ENCODE measurements at regions not wholly inside any gene's neighbourhood (a gene's known extent, or its start where the extent isn't known, plus 50 kb on each side); places are given as distances from the start of the nearest gene placed in this dataset.

GRCh38 chrX:140848800-140849199 lies 139.2 kb downstream of the LINC00632 start:
- DNase-seq (ENCODE audit: low read depth in 2 of 2): no peak

DNA sequence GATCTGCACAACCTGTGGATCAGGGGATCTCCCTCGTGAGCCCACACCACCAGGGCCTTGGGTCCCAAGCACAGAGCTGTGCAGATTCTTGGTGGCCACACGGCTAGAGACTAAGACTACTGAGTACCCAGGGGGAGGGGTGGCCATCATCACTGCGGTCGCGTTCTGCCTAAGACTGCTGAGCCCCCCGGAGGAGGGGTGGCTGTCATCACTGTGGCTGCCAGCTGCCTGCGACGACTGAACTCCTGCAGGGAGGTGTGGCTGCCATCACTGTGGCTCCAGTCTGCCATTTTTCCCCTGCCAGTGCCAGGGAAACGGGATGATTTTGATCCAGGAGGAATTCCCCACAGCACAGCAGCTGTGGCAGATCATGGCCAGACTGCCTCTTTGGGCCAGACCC lies 141.7 kb upstream of the SPANXB1 start:
- DNase-seq (ENCODE audit: low read depth in 2 of 2): no peak

GRCh38 chrX:140866446-140866845 lies 135.9 kb upstream of the SPANXB1 start:
- DNase-seq (ENCODE audit: low read depth in 2 of 2): no peak

DNA sequence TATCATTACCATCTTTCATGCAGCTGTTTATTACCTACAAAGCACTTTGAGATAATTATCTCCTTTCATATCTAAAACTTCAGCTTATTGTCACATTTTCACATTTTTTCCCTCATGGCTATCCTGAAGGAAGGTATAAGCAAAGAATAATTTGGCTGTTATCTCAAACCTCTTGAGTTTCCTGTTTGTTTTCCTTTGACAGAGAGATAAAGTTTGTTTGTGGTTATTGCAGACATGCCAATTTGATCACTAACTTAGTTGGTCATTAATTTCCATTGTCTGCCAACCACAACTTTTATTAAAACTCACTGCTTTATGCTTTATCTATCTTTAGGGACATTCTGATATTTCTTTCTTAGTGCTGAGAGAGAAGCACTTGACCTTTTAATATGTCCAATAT lies 89.8 kb upstream of the SPANXB1 start:
- DNase-seq (ENCODE audit: low read depth in 2 of 2): no peak

DNA sequence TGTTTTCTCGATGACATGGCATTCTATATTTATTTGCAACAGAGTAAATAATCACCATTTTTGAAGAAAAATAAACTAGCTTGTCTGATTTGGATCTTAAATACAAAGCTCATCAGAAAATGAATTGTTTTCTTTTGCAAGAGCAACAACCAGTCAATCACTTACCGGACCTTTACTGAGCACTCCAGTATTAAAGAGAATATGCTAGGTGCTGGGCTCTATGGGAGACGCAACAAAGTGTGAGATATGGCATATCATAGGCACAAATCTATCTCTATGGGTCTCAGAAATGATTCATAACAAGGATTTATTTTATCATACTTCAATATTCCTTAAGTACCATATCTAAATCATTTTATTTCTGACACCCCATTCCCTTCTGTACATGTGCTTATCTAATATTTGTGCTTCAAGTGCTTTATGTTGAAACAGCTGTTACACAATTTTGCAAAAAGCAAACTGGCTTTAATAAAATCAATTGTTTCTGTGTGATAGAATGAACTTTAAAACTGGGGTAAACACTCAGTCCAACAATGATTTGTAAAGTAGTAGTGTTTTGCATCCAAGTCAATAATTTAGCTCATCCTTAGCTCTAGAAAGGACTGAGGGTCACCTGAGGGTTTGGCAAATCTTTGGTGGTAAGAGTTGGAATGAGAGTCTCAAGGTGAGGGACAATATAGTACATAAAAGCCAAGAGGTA lies 88.4 kb upstream of the SPANXB1 start:
- no peak for DNase-seq (ENCODE audit: low read depth in 2 of 2)

DNA sequence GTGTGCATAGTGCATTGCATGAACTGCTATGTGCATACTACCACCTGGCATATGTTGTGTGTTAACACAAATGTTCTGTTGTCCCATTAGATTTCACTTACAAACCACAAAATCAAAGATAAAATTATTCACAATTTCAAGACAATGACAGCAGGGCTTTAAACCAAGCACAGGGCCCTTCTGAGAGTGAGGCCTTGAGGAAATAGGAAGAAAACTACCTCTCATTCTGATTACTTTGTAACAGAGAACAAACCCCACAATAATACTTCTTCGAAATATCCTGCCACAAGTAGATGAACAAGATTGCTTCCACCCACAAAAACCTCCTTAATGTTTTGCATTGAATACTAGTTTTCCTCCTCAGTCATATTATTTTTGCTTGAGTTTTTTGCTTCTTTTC lies 85.5 kb upstream of the SPANXB1 start:
- no peak for DNase-seq (ENCODE audit: low read depth in 2 of 2)

DNA sequence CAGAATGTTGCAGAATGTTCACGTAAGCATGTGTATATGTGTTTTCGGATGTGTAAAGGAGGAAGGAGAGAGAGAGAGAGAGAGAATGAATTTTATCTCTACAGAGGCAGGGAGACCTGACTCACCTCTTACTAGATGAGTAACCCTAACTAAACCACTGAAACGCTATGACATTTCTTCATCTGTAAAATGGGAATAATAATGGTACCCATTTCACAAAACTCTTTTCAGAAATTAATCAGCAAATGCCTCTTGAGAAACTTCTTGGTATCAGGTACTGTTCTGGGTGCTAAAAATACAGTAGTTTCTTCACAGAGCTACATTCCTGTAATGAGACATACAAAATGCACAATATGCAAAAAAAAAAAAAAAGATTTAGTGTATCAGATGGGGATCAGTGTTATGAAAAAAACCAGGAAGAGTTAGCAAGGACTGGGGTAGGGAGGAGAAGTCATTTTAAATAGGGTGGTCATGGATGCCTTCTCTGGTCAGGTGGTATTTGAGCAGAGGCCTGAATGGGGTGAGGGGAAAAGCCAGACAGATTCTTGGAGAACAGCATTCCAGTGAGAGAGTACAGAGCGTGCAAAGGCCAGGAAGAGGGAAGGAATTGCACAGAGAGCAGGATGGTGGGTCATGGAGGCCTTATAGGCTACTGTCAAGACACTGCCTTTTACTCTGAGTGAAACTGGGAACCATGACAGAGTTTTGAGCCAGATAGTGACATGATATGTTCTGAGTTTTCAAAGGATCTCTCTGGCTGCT lies 84.9 kb upstream of the SPANXB1 start:
- no peak for DNase-seq (ENCODE audit: low read depth in 2 of 2)

GRCh38 chrX:140918398-140919038 lies 83.9 kb upstream of the SPANXB1 start:
- peak; percentile 2 to 24 for DNase-seq (ENCODE audit: low read depth in 2 of 2)

DNA sequence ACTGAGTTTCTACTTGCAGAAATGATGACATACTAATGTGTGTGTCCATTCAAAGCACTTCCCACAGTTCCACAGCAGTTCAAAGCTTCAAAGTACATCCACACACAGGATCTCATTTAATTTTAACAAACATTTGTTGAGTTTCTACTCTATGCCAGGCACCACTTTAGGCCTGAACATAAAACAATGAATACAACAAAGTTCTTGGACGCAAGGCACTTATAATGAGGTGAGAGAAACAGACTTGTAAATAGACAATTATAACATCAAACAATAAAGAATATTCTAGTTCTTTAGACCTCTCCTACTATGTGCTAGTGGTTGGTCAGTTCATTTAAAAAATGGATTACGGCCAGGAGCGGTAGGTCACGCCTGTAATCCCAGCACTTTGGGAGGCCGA lies 82.0 kb upstream of the SPANXB1 start:
- DNase-seq (ENCODE audit: low read depth in 2 of 2): no peak

DNA sequence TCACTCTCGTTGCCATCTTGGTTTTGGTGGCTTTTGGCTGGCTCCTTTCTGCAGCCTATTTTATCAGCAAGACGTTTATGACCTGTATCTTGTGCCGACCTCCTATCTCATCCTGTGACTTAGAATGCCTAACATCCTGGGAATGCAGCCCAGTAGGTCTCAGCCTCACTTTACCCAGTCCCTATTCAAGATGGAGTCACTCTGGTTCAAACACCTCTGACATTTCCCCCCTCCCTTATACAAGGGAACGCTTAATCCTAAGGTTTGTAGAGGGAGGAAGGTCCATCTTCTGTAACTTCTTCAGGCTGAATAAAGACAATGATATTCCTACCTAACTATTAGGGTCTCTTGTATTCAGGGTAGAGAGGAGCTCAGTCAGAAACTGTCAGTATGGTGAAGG lies 79.3 kb upstream of the SPANXB1 start:
- DNase-seq (ENCODE audit: low read depth in 2 of 2): no peak

DNA sequence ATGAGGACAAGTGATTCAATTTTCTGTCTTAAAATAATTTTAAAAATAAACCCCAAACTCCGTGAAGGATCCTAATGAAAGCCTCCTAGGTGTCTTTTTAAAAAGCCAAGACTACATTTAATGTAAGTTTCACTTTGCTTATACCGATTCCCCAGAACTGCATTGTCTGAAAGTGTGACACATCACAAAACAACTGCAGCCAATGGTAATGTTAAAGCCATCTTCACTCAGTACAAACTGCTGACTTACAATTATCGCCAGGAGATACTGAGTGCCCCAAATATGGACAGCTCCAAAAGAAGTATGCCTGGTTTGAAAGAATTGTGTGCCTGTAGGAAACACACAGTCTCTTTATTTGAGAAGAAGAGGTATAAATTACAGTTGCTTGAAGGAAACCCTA lies 73.7 kb upstream of the SPANXB1 start:
- no peak for DNase-seq (ENCODE audit: low read depth in 2 of 2)

DNA sequence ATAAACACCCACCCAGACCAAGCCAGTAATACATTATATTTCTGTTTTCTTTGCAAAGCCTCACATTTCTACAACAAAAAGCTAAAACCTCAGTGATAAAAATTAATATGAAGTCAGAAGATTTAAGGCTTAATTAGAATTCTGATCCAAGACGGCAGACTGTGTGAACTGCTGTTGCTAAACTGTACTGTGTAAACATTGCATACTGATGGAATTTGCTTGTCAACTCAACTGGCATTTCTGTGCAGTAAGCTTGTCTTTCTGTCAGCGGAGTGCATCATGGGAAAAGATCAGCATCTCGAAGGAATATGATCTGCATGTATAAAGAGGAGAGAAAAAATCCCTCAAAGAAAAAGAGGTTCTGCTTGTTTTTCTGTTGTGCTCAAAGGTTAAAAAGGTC lies 69.4 kb upstream of the SPANXB1 start:
- no peak for DNase-seq (ENCODE audit: low read depth in 2 of 2)

GRCh38 chrX:140933874-140934655 lies 68.3 kb upstream of the SPANXB1 start:
- DNase-seq (ENCODE audit: low read depth in 2 of 2): no peak

DNA sequence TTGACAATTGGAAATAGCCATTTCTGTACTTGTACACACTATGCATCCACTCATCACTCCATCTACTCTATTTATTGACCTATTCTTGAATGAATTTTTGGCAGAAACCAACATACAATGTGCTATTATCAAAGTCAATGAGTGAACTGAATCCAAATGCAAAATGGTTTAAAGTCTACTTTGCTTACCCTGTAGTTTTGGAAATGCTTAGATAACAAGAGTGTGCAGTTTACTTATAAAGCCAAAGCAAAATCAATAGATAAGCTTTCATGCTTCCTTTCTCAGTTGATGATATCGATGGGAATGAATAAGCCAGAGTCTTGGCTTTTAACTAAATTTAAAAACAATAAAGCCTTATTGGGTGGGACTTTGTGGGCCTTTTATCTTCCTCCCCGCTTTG lies 58.9 kb upstream of the SPANXB1 start:
- DNase-seq (ENCODE audit: low read depth in 2 of 2): no peak

GRCh38 chrX:140944710-140945109 lies 57.7 kb upstream of the SPANXB1 start:
- no peak for DNase-seq (ENCODE audit: low read depth in 2 of 2)

DNA sequence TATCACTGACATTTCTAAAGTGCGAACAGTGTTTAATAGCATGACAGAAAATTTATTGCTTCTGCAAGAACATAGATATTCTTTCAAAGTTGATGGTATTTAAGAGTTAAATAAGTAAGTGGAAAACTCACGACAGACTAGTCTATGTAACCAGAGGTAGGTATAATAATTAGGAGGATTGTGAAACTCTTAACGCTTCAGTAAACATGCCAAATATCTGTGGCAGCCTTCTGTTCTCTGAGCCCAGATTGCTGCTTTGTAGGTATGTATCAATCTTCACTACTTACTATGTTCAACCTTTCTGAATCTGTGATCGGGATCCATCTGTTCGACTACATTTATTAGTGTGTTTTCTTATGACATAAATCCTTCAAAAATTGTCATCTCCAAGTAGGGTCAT lies 53.6 kb upstream of the SPANXB1 start:
- no peak for DNase-seq (ENCODE audit: low read depth in 2 of 2)

DNA sequence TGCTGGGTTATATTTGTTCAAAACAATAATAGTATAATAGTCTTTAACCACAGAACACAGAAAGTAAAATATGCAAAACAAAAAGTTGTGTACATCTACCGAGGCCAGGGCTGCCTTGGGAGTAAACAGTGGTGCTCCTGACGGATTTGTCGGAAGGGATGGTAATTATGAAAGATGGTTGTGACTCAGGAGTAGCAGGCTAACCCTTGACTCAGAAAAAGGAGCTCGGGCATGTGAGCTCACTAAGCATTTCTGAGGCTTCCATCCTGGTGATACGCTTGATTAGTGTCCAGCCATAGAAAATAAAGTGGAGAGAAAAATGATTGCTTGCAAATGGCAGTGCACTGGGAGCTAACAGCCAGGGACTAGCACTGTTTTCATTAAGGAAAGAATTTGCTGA lies 53.2 kb upstream of the SPANXB1 start:
- no peak for DNase-seq (ENCODE audit: low read depth in 2 of 2)

All from stimulated activated CD4-positive, alpha-beta T cell treated with anti-CD3 and anti-CD28 coated beads, Interleukin-15, amount 100 ng/mL, for 48 hours (primary cell).